ENCODE measurements at regions not wholly inside any gene's neighbourhood (a gene's known extent, or its start where the extent isn't known, plus 50 kb on each side); places are given as distances from the start of the nearest gene placed in this dataset.

DNA sequence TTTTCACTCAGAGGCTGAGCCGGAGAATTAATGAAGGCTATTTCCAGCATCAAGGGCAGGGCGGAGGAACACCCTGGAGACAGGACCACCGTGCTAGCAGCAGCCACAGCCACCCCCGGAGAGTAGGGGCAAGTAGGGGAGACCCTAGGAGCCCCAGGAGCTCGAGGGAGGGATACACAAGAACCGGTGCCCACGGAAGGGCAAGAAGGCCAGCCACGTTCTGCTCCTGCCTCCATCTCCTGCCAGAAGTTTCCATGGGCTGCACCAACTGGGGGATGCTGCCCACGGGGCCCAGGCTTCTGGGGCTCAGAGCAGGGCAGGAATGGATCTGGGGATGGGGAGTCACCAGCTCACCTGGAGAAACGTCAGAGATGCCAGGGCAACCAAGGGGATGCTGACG is 626.8 kb downstream of the TBC1D22A start:
- no peak overlapping the region for H3K4me3 ChIP-seq
- no peak for DNase-seq
- no peaks in the 10 kb centered on the region for H3K27me3 ChIP-seq
- H3K36me3 ChIP-seq (replicated peaks in 1 of 2): no peaks in the 10 kb centered on the region
- intact Hi-C loops (cut with DNase I): no loop called here
- H3K9me3 ChIP-seq (replicated peaks in 1 of 3): no peaks in the 10 kb centered on the region
- H3K27ac ChIP-seq: no peak overlapping the region
- WGBS, 4 donors: 66 to 76% (median 67%) methylated on average over 10 to 11 of the region's 11 CpGs
- H3K4me1 ChIP-seq (replicated peaks in 1 of 2): no peaks in the 10 kb centered on the region
- TF ChIP-seq, protein P1, sequence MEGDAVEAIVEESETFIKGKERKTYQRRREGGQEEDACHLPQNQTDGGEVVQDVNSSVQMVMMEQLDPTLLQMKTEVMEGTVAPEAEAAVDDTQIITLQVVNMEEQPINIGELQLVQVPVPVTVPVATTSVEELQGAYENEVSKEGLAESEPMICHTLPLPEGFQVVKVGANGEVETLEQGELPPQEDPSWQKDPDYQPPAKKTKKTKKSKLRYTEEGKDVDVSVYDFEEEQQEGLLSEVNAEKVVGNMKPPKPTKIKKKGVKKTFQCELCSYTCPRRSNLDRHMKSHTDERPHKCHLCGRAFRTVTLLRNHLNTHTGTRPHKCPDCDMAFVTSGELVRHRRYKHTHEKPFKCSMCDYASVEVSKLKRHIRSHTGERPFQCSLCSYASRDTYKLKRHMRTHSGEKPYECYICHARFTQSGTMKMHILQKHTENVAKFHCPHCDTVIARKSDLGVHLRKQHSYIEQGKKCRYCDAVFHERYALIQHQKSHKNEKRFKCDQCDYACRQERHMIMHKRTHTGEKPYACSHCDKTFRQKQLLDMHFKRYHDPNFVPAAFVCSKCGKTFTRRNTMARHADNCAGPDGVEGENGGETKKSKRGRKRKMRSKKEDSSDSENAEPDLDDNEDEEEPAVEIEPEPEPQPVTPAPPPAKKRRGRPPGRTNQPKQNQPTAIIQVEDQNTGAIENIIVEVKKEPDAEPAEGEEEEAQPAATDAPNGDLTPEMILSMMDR (IDR thresholded peaks at IDR 0.05): no peak
- no peak for TF ChIP-seq POLR2A (IDR thresholded peaks at IDR 0.05)

GRCh38 chr22:47388778-47389177 is 626.3 kb downstream of the TBC1D22A start:
- Histone ChIP-seq H3K27ac (no peak overlapping the region), H3K4me1 (replicated peaks in 1 of 2) (no peaks in the 10 kb centered on the region), H3K4me3 (no peak overlapping the region), H3K36me3 (replicated peaks in 1 of 2) (no peaks in the 10 kb centered on the region), H3K9me3 (replicated peaks in 1 of 3) (no peaks in the 10 kb centered on the region), H3K27me3 (no peaks in the 10 kb centered on the region)
- WGBS, 4 donors: 53 to 56% (median 54%) methylated on average over 4 to 5 of the region's 5 CpGs
- intact Hi-C loops (cut with DNase I): no loop called here
- DNase-seq: no peak
- TF ChIP-seq, protein P1 (IDR thresholded peaks at IDR 0.05): no peak
- no peak for TF ChIP-seq POLR2A (IDR thresholded peaks at IDR 0.05)

DNA sequence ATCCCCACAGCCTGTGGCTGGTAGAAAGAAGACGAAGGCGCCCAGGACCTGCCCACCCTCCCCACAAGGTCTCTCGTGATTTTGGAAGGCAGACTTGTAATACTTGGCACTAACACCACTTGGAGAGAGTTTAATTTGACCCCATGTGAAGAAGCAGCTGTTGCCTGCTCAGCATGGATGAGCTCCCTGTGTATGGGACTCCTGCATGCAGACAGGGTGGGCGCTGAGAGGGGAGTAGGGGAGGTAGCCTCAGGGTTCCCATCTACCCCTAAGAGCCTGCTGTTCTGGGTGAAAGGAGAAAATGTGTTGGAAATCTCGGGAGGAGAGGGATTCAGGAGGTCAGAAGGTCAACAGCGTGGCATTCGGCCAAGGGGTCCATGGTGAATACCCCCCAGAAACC is 625.9 kb downstream of the TBC1D22A start:
- no peak for DNase-seq
- H3K27me3 ChIP-seq: no peaks in the 10 kb centered on the region
- H3K4me1 ChIP-seq (replicated peaks in 1 of 2): no peaks in the 10 kb centered on the region
- WGBS, 4 donors: 59 to 70% (median 61%) methylated on average over 7 of the region's 7 CpGs
- no peak overlapping the region for H3K27ac ChIP-seq
- H3K36me3 ChIP-seq (replicated peaks in 1 of 2): no peaks in the 10 kb centered on the region
- intact Hi-C loops (cut with DNase I): no loop called here
- TF ChIP-seq POLR2A (IDR thresholded peaks at IDR 0.05): no peak
- TF ChIP-seq, protein P1 (IDR thresholded peaks at IDR 0.05): no peak
- H3K9me3 ChIP-seq (replicated peaks in 1 of 3): no peaks in the 10 kb centered on the region
- H3K4me3 ChIP-seq: no peak overlapping the region

DNA sequence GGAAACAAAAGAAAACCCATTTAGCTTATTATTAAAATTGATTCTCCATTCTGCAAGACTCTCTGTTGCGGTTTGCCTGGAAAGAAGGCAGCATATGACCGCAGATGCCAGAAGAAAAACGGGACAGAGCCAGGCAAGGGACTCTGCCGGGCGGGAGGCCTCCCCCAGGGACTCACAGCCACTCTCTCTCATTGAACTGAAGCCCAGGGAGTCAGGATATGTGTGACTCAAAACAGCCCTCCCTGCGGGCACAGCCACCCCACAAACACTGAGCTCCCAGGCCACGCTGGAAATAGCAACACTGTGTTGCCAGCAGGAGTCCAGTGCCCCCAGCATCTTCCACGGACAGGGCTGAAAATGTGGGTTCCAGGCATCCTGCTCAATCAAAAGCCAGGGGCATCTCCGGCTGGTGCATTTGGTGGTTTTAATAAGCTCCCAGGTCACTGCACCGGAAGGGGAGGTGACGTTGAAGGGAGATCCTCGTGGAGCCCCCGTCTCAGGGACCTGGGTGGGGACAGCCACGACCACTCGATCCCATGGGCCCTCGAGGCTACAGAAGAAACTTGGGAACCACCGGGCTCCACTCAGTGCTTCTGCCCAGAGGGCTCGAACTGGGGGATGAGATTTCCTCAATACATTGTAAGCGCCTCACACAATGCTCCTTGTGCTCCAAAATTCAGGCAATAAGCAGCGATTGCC is 624.5 kb downstream of the TBC1D22A start:
- Histone ChIP-seq H3K4me3 (no peak overlapping the region), H3K27ac (no peak overlapping the region), H3K27me3 (no peaks in the 10 kb centered on the region), H3K4me1 (replicated peaks in 1 of 2) (no peaks in the 10 kb centered on the region), H3K9me3 (replicated peaks in 1 of 3) (no peaks in the 10 kb centered on the region), H3K36me3 (replicated peaks in 1 of 2) (no peaks in the 10 kb centered on the region)
- no peak for DNase-seq
- TF ChIP-seq, protein P1 (IDR thresholded peaks at IDR 0.05): no peak
- TF ChIP-seq POLR2A (IDR thresholded peaks at IDR 0.05): no peak
- intact Hi-C loops (cut with DNase I): no loop called here
- WGBS, 4 donors: 66 to 79% (median 70%) methylated on average over 7 to 20 of the region's 20 CpGs

Measured in adrenal gland (tissue), 9 donors.